Fibroblast of mammary gland (primary cell): ENCODE measurements at regions not wholly inside any gene's neighbourhood (a gene's known extent, or its start where the extent isn't known, plus 50 kb on each side); places are given as distances from the start of the nearest gene placed in this dataset.
"Not testable (repeated sequence)": the region's sequence is repeated elsewhere in the genome, so short reads cannot be mapped to it uniquely, and the experiment has no call there.

Source experiments
- DNase-seq: peaks from one replicate; pipeline ENCODE4 v3.0.0-alpha.2; 2010; ENCODE audit warnings: low read depth
- H3K4me3 ChIP-seq: 2 replicates; pipeline ENCODE4 v1.5.1; 2011; ENCODE audit warnings: low read depth, mild to moderate bottlenecking, low read length, moderate library complexity; ENCODE audit not compliant: control insufficient read depth
- CTCF ChIP-seq: conservative IDR thresholded peaks from 2 replicates; pipeline ENCODE4 v1.5.1; 2011; ENCODE audit warnings: low read depth, low read length, inconsistent platforms; ENCODE audit not compliant: control insufficient read depth, insufficient read depth

GRCh38 chr13:78875792-78876580 is 217.0 kb upstream of the OBI1 start:
- no peak for DNase-seq
- TF ChIP-seq CTCF = no peak

GRCh38 chr13:78868991-78869390 is 210.0 kb upstream of the OBI1 start:
- TF ChIP-seq CTCF = no peak
- DNase-seq = no peak
- H3K4me3 ChIP-seq = no peak overlapping the region

More at GRCh38 chr13:78875792-78876580, 217.0 kb upstream of the OBI1 start:
- no peak overlapping the region for H3K4me3 ChIP-seq

- DNase-seq = no peak
- TF ChIP-seq CTCF = no peak
- no peak overlapping the region for H3K4me3 ChIP-seq
These were observed 208.7 kb upstream of the OBI1 start for GRCh38 chr13:78867655-78868054.

- H3K4me3 ChIP-seq, DNase-seq: not testable (repeated sequence)
These were observed 207.1 kb upstream of the OBI1 start for GRCh38 chr13:78866076-78866475.

GRCh38 chr13:78862446-78862845 is 203.5 kb upstream of the OBI1 start:
- no peak for DNase-seq
- no peak overlapping the region for H3K4me3 ChIP-seq
- no peak for TF ChIP-seq CTCF

GRCh38 chr13:78852709-78853108 is 193.8 kb upstream of the OBI1 start:
- no peak for DNase-seq
- no peak overlapping the region for H3K4me3 ChIP-seq
- TF ChIP-seq CTCF = no peak

- no peak for TF ChIP-seq CTCF
- no peak overlapping the region for H3K4me3 ChIP-seq
- DNase-seq = no peak
These were observed 186.9 kb upstream of the OBI1 start for GRCh38 chr13:78845656-78846365.
